K562 (cell line): ENCODE measurements at regions not wholly inside any gene's neighbourhood (a gene's known extent, or its start where the extent isn't known, plus 50 kb on each side); places are given as distances from the start of the nearest gene placed in this dataset.
A peak's percentile ranks its signal among the peaks of the same experiment; 100 is the strongest.

Experiments used
- ATAC-seq: fragments of 200-7000 bp; cut with Tn5 transposase; 3 replicates; pipeline ENCODE4 v1.9.1; 2020; ENCODE audit warnings: moderate library complexity
- BruUV-seq: library from RNA; stranded (reverse); fragments of 400-500 nt; replicated peaks from 2 replicates; lab custom pipeline; 2021; lab: Mats Ljungman, UMichigan
- CTCF ChIA-PET: fragments of 300-600 bp; formaldehyde crosslinking; extraction: SDS; loops from one replicate; lab custom pipeline; 2021; ENCODE audit warnings: low intra/inter-chr PET ratio; lab: Yijun Ruan, JAX
- POLR2A ChIA-PET: fragments of 300-600, 350-650 bp; sonication (Branson Sonifier 250); formaldehyde crosslinking; extraction: SDS; loops from one replicate; lab custom pipeline; 2021; ENCODE audit warnings: antibody characterized with exemption, inconsistent platforms; lab: Yijun Ruan, JAX
- DNase-seq, 4 experiments: peaks; one replicate each; pipeline versions ENCODE4 v3.0.0 to v3.0.0-alpha.2; 2011 to 2018; ENCODE audit warnings: low spot score in 3 of 4, mixed read lengths in 3 of 4; ENCODE audit errors: extremely low read depth in 1 of 4
- FAIRE-seq: peaks from 2 replicates; lab custom pipeline; 2011; peaks lifted over from hg19 to GRCh38; lab: Jason Lieb, UNC
- H2AFZ ChIP-seq: 2 replicates; pipeline ENCODE4 v1.6.0; 2011; ENCODE audit warnings: low read depth, low read length, control low read depth, inconsistent platforms
- H3K27ac ChIP-seq: fragments of 200-600 bp; 3 replicates; pipeline ENCODE4 v1.8.0; 2011; ENCODE audit warnings: low read depth, mild to moderate bottlenecking, control low read depth, inconsistent platforms, low read length, moderate library complexity, mixed read lengths; ENCODE audit errors: extremely low read depth
- H3K27me3 ChIP-seq, 2 experiments: fragments of 300-600 bp in 1 of 2; 2 replicates in 1 of 2; 3 replicates in 1 of 2; pipeline versions ENCODE4 v1.6.0 to v1.8.0; 2011; ENCODE audit warnings: inconsistent platforms in 2 of 2, low read length in 2 of 2, mild to moderate bottlenecking in 1 of 2, mixed read lengths in 1 of 2, moderate library complexity in 1 of 2; ENCODE audit not compliant: control insufficient read depth in 2 of 2, insufficient read depth in 2 of 2
- H3K36me3 ChIP-seq: fragments of 300-600 bp; 3 replicates; pipeline ENCODE4 v1.8.0; 2011; ENCODE audit warnings: mild to moderate bottlenecking, low read length, inconsistent platforms; ENCODE audit not compliant: control insufficient read depth, insufficient read depth
- H3K4me1 ChIP-seq, 2 experiments: fragments of 200-600 bp in 1 of 2; replicated peaks in 1 of 2; 2 replicates in 1 of 2; 3 replicates in 1 of 2; pipeline versions ENCODE4 v1.5.1 to v1.8.0; 2011; ENCODE audit warnings: inconsistent platforms in 2 of 2, low read length in 2 of 2, mild to moderate bottlenecking in 1 of 2, mixed read lengths in 1 of 2, moderate library complexity in 1 of 2; ENCODE audit not compliant: control insufficient read depth in 2 of 2, insufficient read depth in 2 of 2
- H3K4me2 ChIP-seq: 2 replicates; pipeline ENCODE4 v1.6.1; 2011; ENCODE audit warnings: low read length, control low read depth, inconsistent platforms, mixed read lengths; ENCODE audit not compliant: insufficient read depth
- H3K4me3 ChIP-seq: fragments of 200-600 bp; sonication (generic), shearing (Covaris generic); 2 replicates; pipeline ENCODE4 v1.5.1; 2016; ENCODE audit warnings: control low read depth, inconsistent platforms
- H3K79me2 ChIP-seq: fragments of 200-600 bp; 3 replicates; pipeline ENCODE4 v1.8.0; 2011; ENCODE audit warnings: low read length, inconsistent platforms; ENCODE audit not compliant: control insufficient read depth, insufficient read depth
- H3K9ac ChIP-seq, 2 experiments: 2 replicates each; pipeline versions ENCODE4 v1.6.0 to v1.6.1; 2011; ENCODE audit warnings: low read depth in 2 of 2, low read length in 2 of 2, control low read depth in 1 of 2, inconsistent platforms in 1 of 2, mild to moderate bottlenecking in 1 of 2, mixed read lengths in 1 of 2; ENCODE audit not compliant: insufficient read depth in 1 of 2
- H3K9me1 ChIP-seq: one replicate; pipeline ENCODE4 v1.6.0; 2011; ENCODE audit warnings: inconsistent platforms, mild to moderate bottlenecking, low read length, moderate library complexity; ENCODE audit not compliant: control insufficient read depth, insufficient read depth
- H3K9me3 ChIP-seq: replicated peaks from 2 replicates; pipeline ENCODE4 v1.5.1; 2011; ENCODE audit warnings: low read depth, low read length, inconsistent platforms; ENCODE audit not compliant: control insufficient read depth, insufficient read depth
- H4K20me1 ChIP-seq: replicated peaks from 2 replicates; pipeline ENCODE4 v1.6.1; 2011; ENCODE audit warnings: low read length, inconsistent platforms, mixed read lengths; ENCODE audit not compliant: control insufficient read depth, insufficient read depth
- CEBPB ChIP-seq: fragments of 450-650 bp; IDR thresholded peaks from 2 replicates; pipeline ENCODE4 v1.6.1; 2016; ENCODE audit warnings: missing genetic modification characterization, missing compliant biosample characterization
- CEBPG ChIP-seq, 3 experiments: fragments of 200-800 bp in 1 of 3; sonication (Bioruptor generic) in 1 of 3; sonication (generic) in 1 of 3; formaldehyde crosslinking in 1 of 3; IDR thresholded peaks in 2 of 3; conservative IDR thresholded peaks in 1 of 3; 2 replicates each; pipeline versions ENCODE4 v1.6.1 to v1.8.0; 2016 to 2022; ENCODE audit warnings: missing compliant biosample characterization in 2 of 3, missing genetic modification characterization in 2 of 3, mild to moderate bottlenecking in 1 of 3, missing genetic modification reagents in 1 of 3
- WGBS: fragments of 100-300 bp; shearing (Covaris generic); methylation state at CpG from one replicate; pipeline ENCODE4 v1.1.6; 2016; ENCODE audit warnings: low coverage, mixed read lengths; ENCODE audit not compliant: insufficient coverage; ENCODE audit errors: missing lambda C conversion rate; 5-methylcytosine and 5-hydroxymethylcytosine counted together
- in situ Hi-C: fragments of 300-500 bp; cut with MboI; formaldehyde crosslinking; loops from 4 replicates; pipeline ENCODE4 v1.15.0; 2018; ENCODE audit warnings: inconsistent platforms, mixed read lengths
- intact Hi-C: fragments of 100-400 bp; cut with micrococcal nuclease; formaldehyde crosslinking; loops from 2 replicates; pipeline ENCODE4 v1.14.2; 2022
- TF ChIP-seq, protein P1 (sequence below): fragments of 200-600 bp; sonication (generic); IDR thresholded peaks from one replicate; pipeline ENCODE4 v1.6.1; 2012; ENCODE audit warnings: mild to moderate bottlenecking, low read depth, low read length, inconsistent platforms

DNA sequence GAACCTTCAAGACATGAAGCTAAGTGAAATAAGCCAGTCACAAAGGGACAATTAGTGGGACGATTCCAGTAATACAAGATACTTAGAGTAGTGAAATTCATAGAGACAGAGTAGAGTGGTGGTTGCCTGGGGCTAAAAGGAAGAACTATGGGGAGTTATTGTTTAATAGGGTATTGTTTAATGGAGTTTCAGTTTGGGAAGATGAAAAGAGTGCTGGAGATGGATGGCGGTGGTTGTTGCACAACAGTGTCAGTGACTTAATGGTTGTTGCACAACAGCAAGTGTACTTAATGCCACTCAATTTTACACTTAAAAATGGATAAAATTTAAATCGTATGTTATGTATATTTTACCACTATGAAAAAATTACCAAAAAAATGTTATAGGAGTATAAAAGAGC, 209.7 kb upstream of the TENT5A start:
- no TSS peak for BruUV-seq
- Histone ChIP-seq H3K9ac (no peak overlapping the region), H3K9me3 (no peaks in the 10 kb centered on the region), H4K20me1 (no peaks in the 10 kb centered on the region), H3K79me2 (no peaks in the 10 kb centered on the region), H3K4me1 (no peaks in the 10 kb centered on the region), H3K9me1 (no peaks in the 10 kb centered on the region), H3K4me2 (no peak overlapping the region), H3K36me3 (no peaks in the 10 kb centered on the region), H2AFZ (no peak overlapping the region), H3K27ac (no peak overlapping the region), H3K4me3 (no peak overlapping the region), H3K27me3 (no peaks in the 10 kb centered on the region)
- no peak for FAIRE-seq
- TF ChIP-seq, protein P1, sequence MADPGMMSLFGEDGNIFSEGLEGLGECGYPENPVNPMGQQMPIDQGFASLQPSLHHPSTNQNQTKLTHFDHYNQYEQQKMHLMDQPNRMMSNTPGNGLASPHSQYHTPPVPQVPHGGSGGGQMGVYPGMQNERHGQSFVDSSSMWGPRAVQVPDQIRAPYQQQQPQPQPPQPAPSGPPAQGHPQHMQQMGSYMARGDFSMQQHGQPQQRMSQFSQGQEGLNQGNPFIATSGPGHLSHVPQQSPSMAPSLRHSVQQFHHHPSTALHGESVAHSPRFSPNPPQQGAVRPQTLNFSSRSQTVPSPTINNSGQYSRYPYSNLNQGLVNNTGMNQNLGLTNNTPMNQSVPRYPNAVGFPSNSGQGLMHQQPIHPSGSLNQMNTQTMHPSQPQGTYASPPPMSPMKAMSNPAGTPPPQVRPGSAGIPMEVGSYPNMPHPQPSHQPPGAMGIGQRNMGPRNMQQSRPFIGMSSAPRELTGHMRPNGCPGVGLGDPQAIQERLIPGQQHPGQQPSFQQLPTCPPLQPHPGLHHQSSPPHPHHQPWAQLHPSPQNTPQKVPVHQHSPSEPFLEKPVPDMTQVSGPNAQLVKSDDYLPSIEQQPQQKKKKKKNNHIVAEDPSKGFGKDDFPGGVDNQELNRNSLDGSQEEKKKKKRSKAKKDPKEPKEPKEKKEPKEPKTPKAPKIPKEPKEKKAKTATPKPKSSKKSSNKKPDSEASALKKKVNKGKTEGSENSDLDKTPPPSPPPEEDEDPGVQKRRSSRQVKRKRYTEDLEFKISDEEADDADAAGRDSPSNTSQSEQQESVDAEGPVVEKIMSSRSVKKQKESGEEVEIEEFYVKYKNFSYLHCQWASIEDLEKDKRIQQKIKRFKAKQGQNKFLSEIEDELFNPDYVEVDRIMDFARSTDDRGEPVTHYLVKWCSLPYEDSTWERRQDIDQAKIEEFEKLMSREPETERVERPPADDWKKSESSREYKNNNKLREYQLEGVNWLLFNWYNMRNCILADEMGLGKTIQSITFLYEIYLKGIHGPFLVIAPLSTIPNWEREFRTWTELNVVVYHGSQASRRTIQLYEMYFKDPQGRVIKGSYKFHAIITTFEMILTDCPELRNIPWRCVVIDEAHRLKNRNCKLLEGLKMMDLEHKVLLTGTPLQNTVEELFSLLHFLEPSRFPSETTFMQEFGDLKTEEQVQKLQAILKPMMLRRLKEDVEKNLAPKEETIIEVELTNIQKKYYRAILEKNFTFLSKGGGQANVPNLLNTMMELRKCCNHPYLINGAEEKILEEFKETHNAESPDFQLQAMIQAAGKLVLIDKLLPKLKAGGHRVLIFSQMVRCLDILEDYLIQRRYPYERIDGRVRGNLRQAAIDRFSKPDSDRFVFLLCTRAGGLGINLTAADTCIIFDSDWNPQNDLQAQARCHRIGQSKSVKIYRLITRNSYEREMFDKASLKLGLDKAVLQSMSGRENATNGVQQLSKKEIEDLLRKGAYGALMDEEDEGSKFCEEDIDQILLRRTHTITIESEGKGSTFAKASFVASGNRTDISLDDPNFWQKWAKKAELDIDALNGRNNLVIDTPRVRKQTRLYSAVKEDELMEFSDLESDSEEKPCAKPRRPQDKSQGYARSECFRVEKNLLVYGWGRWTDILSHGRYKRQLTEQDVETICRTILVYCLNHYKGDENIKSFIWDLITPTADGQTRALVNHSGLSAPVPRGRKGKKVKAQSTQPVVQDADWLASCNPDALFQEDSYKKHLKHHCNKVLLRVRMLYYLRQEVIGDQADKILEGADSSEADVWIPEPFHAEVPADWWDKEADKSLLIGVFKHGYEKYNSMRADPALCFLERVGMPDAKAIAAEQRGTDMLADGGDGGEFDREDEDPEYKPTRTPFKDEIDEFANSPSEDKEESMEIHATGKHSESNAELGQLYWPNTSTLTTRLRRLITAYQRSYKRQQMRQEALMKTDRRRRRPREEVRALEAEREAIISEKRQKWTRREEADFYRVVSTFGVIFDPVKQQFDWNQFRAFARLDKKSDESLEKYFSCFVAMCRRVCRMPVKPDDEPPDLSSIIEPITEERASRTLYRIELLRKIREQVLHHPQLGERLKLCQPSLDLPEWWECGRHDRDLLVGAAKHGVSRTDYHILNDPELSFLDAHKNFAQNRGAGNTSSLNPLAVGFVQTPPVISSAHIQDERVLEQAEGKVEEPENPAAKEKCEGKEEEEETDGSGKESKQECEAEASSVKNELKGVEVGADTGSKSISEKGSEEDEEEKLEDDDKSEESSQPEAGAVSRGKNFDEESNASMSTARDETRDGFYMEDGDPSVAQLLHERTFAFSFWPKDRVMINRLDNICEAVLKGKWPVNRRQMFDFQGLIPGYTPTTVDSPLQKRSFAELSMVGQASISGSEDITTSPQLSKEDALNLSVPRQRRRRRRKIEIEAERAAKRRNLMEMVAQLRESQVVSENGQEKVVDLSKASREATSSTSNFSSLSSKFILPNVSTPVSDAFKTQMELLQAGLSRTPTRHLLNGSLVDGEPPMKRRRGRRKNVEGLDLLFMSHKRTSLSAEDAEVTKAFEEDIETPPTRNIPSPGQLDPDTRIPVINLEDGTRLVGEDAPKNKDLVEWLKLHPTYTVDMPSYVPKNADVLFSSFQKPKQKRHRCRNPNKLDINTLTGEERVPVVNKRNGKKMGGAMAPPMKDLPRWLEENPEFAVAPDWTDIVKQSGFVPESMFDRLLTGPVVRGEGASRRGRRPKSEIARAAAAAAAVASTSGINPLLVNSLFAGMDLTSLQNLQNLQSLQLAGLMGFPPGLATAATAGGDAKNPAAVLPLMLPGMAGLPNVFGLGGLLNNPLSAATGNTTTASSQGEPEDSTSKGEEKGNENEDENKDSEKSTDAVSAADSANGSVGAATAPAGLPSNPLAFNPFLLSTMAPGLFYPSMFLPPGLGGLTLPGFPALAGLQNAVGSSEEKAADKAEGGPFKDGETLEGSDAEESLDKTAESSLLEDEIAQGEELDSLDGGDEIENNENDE, result no peak
- no peak for TF ChIP-seq CEBPG (CRISPR knock-in tag; IDR thresholded peaks at IDR 0.05)
- peak in 1 of 2 experiments; percentile 47; a peak in 1 of 4 replicates for TF ChIP-seq CEBPG (tag; conservative IDR thresholded peaks at IDR 0.05 in 1 of 2, IDR thresholded peaks at IDR 0.05 in 1 of 2)
- TF ChIP-seq CEBPB (tag), result peak; percentile 76
- POLR2A ChIA-PET, result no interaction called here
- no peak for ATAC-seq
- 13% methylated on average over 3 of the region's 3 CpGs for WGBS
- intact Hi-C loops (no loop called here), in situ Hi-C loops (no loop called here)
- DNase-seq, result no peak
- CTCF ChIA-PET, result no interaction called here
